GM23338 (cell line): ENCODE measurements at regions not wholly inside any gene's neighbourhood (a gene's known extent, or its start where the extent isn't known, plus 50 kb on each side); places are given as distances from the start of the nearest gene placed in this dataset.
"Not testable (repeated sequence)": the region's sequence is repeated elsewhere in the genome, so short reads cannot be mapped to it uniquely, and the experiment has no call there.

Source experiments
- ATAC-seq: fragments of 200-7000 bp; cut with Tn5 transposase; 3 replicates; pipeline ENCODE4 v1.9.1; 2020
- DNase-seq: peaks from one replicate; pipeline ENCODE4 v3.0.0-alpha.2; 2015; ENCODE audit warnings: low spot score
- H2AFZ ChIP-seq: fragments of 200-600 bp; sonication (generic); 2 replicates; pipeline ENCODE4 v1.8.0; 2016; ENCODE audit warnings: antibody characterized with exemption, mild to moderate bottlenecking, moderate library complexity
- H3F3A ChIP-seq: fragments of 200-600 bp; sonication (generic); replicated peaks from 2 replicates; pipeline ENCODE4 v1.8.0; 2017; ENCODE audit warnings: antibody characterized with exemption, mixed run types, low read depth
- H3K27ac ChIP-seq: fragments of 200-600 bp; sonication (generic); 2 replicates; pipeline ENCODE4 v1.6.1; 2016; ENCODE audit warnings: low read depth
- H3K27me3 ChIP-seq: fragments of 200-600 bp; sonication (generic); 2 replicates; pipeline ENCODE4 v1.8.0; 2016; ENCODE audit warnings: mild to moderate bottlenecking, mixed run types, moderate library complexity; ENCODE audit not compliant: insufficient read depth
- H3K36me3 ChIP-seq: fragments of 200-600 bp; sonication (generic); 2 replicates; pipeline ENCODE4 v1.8.0; 2016; ENCODE audit warnings: mild to moderate bottlenecking; ENCODE audit not compliant: insufficient read depth
- H3K4me1 ChIP-seq: fragments of 200-600 bp; sonication (generic); 2 replicates; pipeline ENCODE4 v1.8.0; 2016; ENCODE audit warnings: mild to moderate bottlenecking, moderate library complexity; ENCODE audit not compliant: insufficient read depth
- H3K4me2 ChIP-seq: fragments of 200-600 bp; sonication (generic); 2 replicates; pipeline ENCODE4 v1.7.1; 2017; ENCODE audit warnings: mixed run types
- H3K4me3 ChIP-seq: fragments of 200-600 bp; sonication (generic); 2 replicates; pipeline ENCODE4 v1.6.1; 2016; ENCODE audit warnings: mixed run types
- H3K79me2 ChIP-seq: fragments of 200-600 bp; sonication (generic); replicated peaks from 2 replicates; pipeline ENCODE4 v1.8.0; 2017; ENCODE audit warnings: mild to moderate bottlenecking; ENCODE audit not compliant: insufficient read depth
- H3K9me2 ChIP-seq: fragments of 200-600 bp; sonication (generic); 2 replicates; pipeline ENCODE4 v1.8.0; 2017; ENCODE audit not compliant: insufficient read depth
- H4K20me1 ChIP-seq: fragments of 200-600 bp; sonication (generic); replicated peaks from 2 replicates; pipeline ENCODE4 v1.8.0; 2017; ENCODE audit warnings: mild to moderate bottlenecking; ENCODE audit not compliant: insufficient read depth
- H3K27ac Mint-ChIP-seq: 2 replicates; pipeline ENCODE4 v1.8.0; 2020; ENCODE audit warnings: inconsistent platforms, mild to moderate bottlenecking, moderate library complexity, mixed read lengths
- H3K27me3 Mint-ChIP-seq: 3 replicates; pipeline ENCODE4 v1.8.0; 2022; ENCODE audit warnings: low read depth, mild to moderate bottlenecking, moderate library complexity, mixed read lengths, inconsistent platforms; ENCODE audit not compliant: insufficient read depth, poor library complexity
- H3K36me3 Mint-ChIP-seq: 3 replicates; pipeline ENCODE4 v1.8.0; 2021; ENCODE audit warnings: low read depth, mild to moderate bottlenecking, inconsistent platforms, moderate library complexity, mixed read lengths
- H3K4me1 Mint-ChIP-seq: 3 replicates; pipeline ENCODE4 v1.8.0; 2020; ENCODE audit warnings: mild to moderate bottlenecking, inconsistent platforms, mixed read lengths
- H3K4me3 Mint-ChIP-seq: 3 replicates; pipeline ENCODE4 v1.8.0; 2021; ENCODE audit warnings: moderate library complexity, mild to moderate bottlenecking, inconsistent platforms, mixed read lengths
- H3K9me3 Mint-ChIP-seq: 3 replicates; pipeline ENCODE4 v1.8.0; 2020; ENCODE audit warnings: moderate library complexity, mild to moderate bottlenecking, inconsistent platforms, mixed read lengths
- ETS1 ChIP-seq: IDR thresholded peaks from 2 replicates; pipeline ENCODE4 v1.6.1; 2016; ENCODE audit warnings: antibody characterized with exemption
- EZH2phosphoT487 ChIP-seq: fragments of 200-600 bp; sonication (generic); IDR thresholded peaks from one replicate; pipeline ENCODE4 v1.8.1; 2018; ENCODE audit warnings: antibody characterized with exemption; ENCODE audit not compliant: unreplicated experiment
- ZNF331 ChIP-seq: fragments of 250-450 bp; sonication (Bioruptor Pico); IDR thresholded peaks from 2 replicates; pipeline ENCODE4 v1.5.0; 2020; ENCODE audit warnings: low read depth, mild to moderate bottlenecking, moderate library complexity
- ZNF462 ChIP-seq: fragments of 250-450 bp; sonication (Bioruptor Pico); IDR thresholded peaks from 2 replicates; pipeline ENCODE4 v1.5.0; 2020; ENCODE audit warnings: mild to moderate bottlenecking, moderate library complexity

GRCh38 chr11:10969387-10969786, 111.5 kb upstream of the ZBED5 start (continued):
- TF ChIP-seq ZNF462 (CRISPR knock-in tag) (no peak), ZNF331 (CRISPR knock-in tag) (no peak), EZH2phosphoT487 (no peak)

- H2AFZ ChIP-seq, H4K20me1 ChIP-seq: not testable (repeated sequence)
Observed at GRCh38 chr11:10956884-10957283, 99.0 kb upstream of the ZBED5 start.

GRCh38 chr11:10955616-10956015, 97.8 kb upstream of the ZBED5 start:
- H3F3A ChIP-seq, result no peaks in the 10 kb centered on the region
- Mint-ChIP-seq H3K9me3 (peaks cover 24% of the 10 kb centered on the region), H3K27ac (no peak overlapping the region), H3K36me3 (peaks cover 9% of the 10 kb centered on the region; the same call in 2 of the 3 replicates), H3K27me3 (peaks cover 3% of the 10 kb centered on the region), H3K4me3 (no peak overlapping the region), H3K4me1 (peaks cover 6% of the 10 kb centered on the region)
- DNase-seq (no peak), ATAC-seq (no peak)
- no peaks in the 10 kb centered on the region; the same call in 1 of the 2 replicates for H3K9me2 ChIP-seq
- TF ChIP-seq ETS1, result no peak
- no peaks in the 10 kb centered on the region for H3K79me2 ChIP-seq
- no peaks in the 10 kb centered on the region for H4K20me1 ChIP-seq
- no peak overlapping the region for H2AFZ ChIP-seq
- H3K4me2 ChIP-seq, result no peak overlapping the region
- H3K27ac ChIP-seq, result no peak overlapping the region
- no peaks in the 10 kb centered on the region for H3K4me1 ChIP-seq
- H3K4me3 ChIP-seq, result no peak overlapping the region
- 0 out of 2 replicates have a peak, but pooled peaks cover 7% of the 10 kb centered on the region for H3K36me3 ChIP-seq
- H3K27me3 ChIP-seq, result no peaks in the 10 kb centered on the region

More at GRCh38 chr11:10956884-10957283, 99.0 kb upstream of the ZBED5 start:
- not testable (repeated sequence) for H3K4me3 ChIP-seq, H3K4me1 ChIP-seq, H3K36me3 Mint-ChIP-seq, H3K27ac Mint-ChIP-seq, H3K36me3 ChIP-seq, H3K27me3 Mint-ChIP-seq, H3K4me2 ChIP-seq, H3F3A ChIP-seq, H3K27ac ChIP-seq, H3K9me2 ChIP-seq, H3K79me2 ChIP-seq, H3K27me3 ChIP-seq, ATAC-seq, H3K4me1 Mint-ChIP-seq, DNase-seq, H3K4me3 Mint-ChIP-seq
- H3K9me3 Mint-ChIP-seq, result peaks cover 24% of the 10 kb centered on the region
